ENCODE measurements at regions not wholly inside any gene's neighbourhood (a gene's known extent, or its start where the extent isn't known, plus 50 kb on each side); places are given as distances from the start of the nearest gene placed in this dataset.

DNA sequence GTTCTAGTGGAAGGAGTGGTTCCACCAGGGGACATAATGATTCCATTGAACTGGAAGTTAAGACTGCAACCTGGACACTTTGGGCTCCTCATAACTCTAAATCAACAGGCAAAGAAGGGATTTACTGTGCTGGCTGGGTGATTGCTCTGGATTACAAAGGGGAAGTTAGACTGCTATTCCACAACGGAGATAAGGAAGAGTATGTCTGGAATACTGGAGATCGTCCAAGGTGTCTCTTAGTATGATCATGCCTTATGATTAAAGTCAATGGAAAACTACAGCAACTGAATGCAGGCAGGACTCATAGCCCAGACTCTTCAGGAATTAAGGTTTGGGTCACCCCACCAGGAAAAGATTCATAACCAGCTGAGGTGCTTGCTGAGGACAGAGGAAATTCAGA lies 310.6 kb upstream of the MGMT start:
- TF ChIP-seq, protein P1, sequence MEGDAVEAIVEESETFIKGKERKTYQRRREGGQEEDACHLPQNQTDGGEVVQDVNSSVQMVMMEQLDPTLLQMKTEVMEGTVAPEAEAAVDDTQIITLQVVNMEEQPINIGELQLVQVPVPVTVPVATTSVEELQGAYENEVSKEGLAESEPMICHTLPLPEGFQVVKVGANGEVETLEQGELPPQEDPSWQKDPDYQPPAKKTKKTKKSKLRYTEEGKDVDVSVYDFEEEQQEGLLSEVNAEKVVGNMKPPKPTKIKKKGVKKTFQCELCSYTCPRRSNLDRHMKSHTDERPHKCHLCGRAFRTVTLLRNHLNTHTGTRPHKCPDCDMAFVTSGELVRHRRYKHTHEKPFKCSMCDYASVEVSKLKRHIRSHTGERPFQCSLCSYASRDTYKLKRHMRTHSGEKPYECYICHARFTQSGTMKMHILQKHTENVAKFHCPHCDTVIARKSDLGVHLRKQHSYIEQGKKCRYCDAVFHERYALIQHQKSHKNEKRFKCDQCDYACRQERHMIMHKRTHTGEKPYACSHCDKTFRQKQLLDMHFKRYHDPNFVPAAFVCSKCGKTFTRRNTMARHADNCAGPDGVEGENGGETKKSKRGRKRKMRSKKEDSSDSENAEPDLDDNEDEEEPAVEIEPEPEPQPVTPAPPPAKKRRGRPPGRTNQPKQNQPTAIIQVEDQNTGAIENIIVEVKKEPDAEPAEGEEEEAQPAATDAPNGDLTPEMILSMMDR (IDR thresholded peaks at IDR 0.05; ENCODE audit: poor library complexity, severe bottlenecking), result no peak
- TF ChIP-seq, protein P2, sequence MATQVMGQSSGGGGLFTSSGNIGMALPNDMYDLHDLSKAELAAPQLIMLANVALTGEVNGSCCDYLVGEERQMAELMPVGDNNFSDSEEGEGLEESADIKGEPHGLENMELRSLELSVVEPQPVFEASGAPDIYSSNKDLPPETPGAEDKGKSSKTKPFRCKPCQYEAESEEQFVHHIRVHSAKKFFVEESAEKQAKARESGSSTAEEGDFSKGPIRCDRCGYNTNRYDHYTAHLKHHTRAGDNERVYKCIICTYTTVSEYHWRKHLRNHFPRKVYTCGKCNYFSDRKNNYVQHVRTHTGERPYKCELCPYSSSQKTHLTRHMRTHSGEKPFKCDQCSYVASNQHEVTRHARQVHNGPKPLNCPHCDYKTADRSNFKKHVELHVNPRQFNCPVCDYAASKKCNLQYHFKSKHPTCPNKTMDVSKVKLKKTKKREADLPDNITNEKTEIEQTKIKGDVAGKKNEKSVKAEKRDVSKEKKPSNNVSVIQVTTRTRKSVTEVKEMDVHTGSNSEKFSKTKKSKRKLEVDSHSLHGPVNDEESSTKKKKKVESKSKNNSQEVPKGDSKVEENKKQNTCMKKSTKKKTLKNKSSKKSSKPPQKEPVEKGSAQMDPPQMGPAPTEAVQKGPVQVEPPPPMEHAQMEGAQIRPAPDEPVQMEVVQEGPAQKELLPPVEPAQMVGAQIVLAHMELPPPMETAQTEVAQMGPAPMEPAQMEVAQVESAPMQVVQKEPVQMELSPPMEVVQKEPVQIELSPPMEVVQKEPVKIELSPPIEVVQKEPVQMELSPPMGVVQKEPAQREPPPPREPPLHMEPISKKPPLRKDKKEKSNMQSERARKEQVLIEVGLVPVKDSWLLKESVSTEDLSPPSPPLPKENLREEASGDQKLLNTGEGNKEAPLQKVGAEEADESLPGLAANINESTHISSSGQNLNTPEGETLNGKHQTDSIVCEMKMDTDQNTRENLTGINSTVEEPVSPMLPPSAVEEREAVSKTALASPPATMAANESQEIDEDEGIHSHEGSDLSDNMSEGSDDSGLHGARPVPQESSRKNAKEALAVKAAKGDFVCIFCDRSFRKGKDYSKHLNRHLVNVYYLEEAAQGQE (IDR thresholded peaks at IDR 0.05; ENCODE audit: borderline replicate concordance), result no peak
- TF ChIP-seq POLR2AphosphoS5 (IDR thresholded peaks at IDR 0.05) (no peak), RAD21 (conservative IDR thresholded peaks at IDR 0.05) (no peak), EP300 (conservative IDR thresholded peaks at IDR 0.05; ENCODE audit: poor library complexity, severe bottlenecking) (no peak)
